ENCODE measurements at regions not wholly inside any gene's neighbourhood (a gene's known extent, or its start where the extent isn't known, plus 50 kb on each side); places are given as distances from the start of the nearest gene placed in this dataset.
"Not testable (repeated sequence)": the region's sequence is repeated elsewhere in the genome, so short reads cannot be mapped to it uniquely, and the experiment has no call there.

- no peak for DNase-seq
Measured at GRCh38 chr2:35255826-35256225, 1099.8 kb upstream of the CRIM1 start.

GRCh38 chr2:35251156-35251555, 1104.4 kb upstream of the CRIM1 start:
- DNase-seq: no peak

DNA sequence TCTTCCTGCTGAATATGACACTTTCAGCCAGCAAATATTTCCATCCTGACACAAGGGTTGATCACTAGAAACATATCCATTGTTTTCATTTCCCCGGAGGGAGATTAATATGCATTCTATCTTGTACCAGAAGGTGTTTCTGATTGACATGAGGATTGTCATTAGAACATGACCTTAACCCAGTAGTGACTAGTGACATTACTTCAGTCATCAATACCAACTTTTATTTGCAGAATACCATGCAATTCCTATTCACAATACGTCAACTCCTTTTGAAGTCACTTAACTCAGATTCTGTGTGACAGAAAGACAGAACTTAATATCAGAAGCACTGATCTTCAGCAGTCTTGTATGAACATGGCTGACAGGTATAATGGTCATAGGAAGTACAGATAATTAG, 1108.9 kb upstream of the CRIM1 start:
- no peak for DNase-seq

DNA sequence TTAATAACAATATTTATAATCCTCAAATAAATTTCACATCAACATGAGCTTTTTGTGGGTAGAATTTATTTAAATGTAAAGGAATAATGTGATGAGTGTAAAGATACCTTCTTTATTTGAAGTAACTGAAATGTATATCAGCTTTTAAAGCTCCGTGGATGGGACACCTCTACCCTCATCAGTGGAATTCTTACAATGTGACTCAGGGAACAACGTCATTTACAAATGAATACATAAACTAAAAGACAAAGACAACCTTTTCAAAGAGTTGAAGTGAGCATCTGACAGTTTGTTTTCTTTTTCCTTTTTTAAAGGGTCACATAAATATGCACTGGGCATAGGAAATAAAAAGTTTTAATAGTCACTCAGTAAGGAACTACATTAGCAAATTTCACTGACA, 1127.0 kb upstream of the CRIM1 start:
- DNase-seq: no peak

DNA sequence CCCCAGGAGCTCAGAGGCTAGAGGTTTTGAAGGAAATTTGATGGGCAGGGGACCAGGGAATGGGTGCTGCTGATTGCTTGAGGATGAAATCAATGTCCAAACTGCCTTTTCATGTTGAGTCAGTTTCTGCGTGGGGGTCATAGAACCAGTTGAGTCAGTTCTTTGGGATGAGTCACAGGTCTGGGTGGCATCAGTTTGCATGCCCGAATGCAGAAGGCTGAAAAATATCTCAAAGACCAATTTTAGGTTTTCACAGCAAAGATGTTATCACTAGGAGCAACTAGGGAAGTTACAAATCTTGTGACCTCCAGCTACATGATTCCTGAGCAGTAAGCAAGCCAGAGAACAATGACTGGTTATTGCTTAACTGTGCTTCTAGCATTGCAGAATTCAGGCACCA, 1135.1 kb upstream of the CRIM1 start:
- DNase-seq: no peak

- no peak for DNase-seq
Measured at GRCh38 chr2:35204881-35205280, 1150.7 kb upstream of the CRIM1 start.

DNA sequence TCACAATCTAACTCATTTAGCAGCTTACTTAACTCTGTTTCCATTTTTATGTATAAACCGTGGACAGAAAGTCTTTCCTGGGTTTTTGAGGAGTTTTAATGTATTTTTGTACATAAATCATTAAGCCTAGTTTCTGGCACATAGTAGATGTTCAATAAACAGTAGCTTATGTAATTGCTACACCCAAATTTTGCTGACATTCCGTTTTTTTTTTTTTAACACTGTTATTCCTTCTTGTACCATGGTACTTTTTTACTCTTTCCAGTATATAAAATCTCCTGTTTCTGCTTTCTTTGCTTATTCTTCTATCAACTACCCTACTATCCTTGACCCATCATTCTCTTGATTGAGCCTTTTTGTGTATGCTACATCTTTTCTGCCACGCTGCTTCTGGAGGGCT, 1151.3 kb upstream of the CRIM1 start:
- no peak for DNase-seq

GRCh38 chr2:35199298-35199697, 1156.3 kb upstream of the CRIM1 start:
- no peak for DNase-seq

- no peak for DNase-seq
Measured at GRCh38 chr2:35185861-35186412, 1169.6 kb upstream of the CRIM1 start.

GRCh38 chr2:35184471-35184870, 1171.1 kb upstream of the CRIM1 start:
- no peak for DNase-seq

GRCh38 chr2:35176726-35177125, 1178.9 kb upstream of the CRIM1 start:
- DNase-seq: not testable (repeated sequence)

- no peak for DNase-seq
Measured at GRCh38 chr2:35174845-35175244, 1180.7 kb upstream of the CRIM1 start.

DNA sequence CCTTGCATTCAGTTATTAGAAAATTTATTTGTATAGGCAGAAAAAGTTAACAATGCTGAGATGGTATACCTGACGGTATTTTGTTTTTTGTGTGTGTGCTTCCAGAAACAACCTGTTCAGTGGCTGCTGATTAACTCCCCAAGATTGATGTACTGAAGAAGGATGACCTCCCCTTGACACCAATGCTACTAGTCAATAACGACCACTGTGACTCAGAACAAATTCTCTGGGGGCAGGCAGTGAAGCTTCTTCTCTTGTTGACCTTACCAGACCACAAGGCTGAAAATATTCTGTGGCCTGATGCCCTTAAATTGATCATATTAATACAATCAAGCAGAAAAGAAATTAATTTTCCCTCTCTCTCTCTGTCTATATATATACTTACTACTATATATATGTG, 1182.9 kb upstream of the CRIM1 start:
- no peak for DNase-seq

- DNase-seq: no peak
Measured at GRCh38 chr2:35168351-35168750, 1187.2 kb upstream of the CRIM1 start.

DNA sequence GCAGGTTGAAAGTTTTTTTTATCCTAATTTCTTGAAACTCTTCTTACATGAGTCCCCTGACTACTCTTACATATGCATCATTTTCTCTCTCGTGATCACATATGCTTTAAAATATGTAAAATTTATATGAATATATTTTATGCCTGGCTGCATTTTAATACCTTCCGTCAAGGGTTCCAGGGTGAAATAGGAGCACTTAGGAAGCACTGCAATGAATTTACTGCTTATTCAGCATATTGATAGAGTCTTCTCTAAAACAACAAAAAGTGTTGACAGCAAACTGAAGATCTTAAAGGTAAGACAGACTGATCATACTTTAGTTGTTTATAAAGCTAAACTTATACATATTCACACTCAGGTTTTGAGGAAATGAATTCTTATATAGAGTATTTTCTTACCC, 1191.6 kb upstream of the CRIM1 start:
- DNase-seq: no peak

DNA sequence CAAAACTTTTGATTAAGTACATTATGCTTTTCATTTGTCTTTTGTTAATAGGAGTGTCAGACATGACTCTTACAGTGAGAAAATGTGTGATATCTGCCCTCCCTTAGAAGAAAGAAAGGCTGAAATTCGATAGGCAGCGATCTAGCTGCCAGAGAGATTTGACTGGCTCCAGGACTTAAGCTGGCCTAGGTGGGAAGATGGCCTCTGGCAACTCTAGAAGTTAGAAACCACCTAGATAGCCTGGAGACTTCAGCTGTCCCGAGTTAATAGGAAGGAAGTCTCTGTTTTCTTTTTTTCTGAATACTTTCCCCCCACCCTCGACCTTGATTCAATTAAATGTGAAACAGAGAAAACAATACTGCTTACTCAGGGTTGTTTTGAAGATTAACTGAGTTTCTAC, 1194.7 kb upstream of the CRIM1 start:
- DNase-seq: no peak

GRCh38 chr2:35125871-35126270, 1229.7 kb upstream of the CRIM1 start:
- DNase-seq: no peak

- DNase-seq: no peak
Measured at GRCh38 chr2:35125278-35125677, 1230.3 kb upstream of the CRIM1 start.

DNA sequence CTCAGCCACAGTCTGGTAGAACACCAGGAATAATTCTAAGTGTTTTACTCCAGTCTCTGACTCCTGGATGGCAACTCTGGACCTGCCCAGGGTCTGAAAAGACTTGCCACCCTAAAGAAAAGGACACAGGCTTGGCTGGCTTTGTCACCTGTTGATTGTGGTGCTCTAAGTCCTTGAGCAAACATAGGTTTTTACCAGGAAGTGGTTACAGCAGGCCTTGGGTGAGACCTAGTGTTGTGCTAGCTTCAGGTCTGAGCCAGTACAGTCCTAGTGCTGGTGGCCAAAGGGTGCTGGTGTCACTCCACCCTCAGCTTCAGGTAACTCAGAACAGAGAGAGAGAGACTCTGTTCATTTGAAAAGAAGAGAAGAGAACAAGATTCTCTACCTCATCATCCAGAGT, 1239.4 kb upstream of the CRIM1 start:
- DNase-seq: no peak

- no peak for DNase-seq
Measured at GRCh38 chr2:35114765-35115164, 1240.8 kb upstream of the CRIM1 start.

DNA sequence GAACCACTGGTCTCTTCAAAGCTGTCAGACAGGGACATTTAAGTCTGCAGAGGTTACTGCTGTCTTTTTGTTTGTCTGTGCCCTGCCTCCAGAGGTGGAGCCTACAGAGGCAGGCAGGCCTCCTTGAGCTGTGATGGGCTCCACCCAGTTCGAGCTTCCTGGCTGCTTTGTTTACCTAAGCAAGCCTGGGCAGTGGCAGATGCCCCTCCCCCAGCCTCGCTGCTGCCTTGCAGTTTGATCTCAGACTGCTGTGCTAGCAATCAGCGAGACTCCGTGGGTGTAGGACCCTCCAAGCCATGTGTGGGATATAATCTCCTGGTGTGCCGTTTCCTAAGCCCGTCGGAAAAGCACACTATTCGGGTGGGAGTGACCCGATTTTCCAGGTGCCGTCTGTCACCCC, 1243.2 kb upstream of the CRIM1 start:
- not testable (repeated sequence) for DNase-seq

DNA sequence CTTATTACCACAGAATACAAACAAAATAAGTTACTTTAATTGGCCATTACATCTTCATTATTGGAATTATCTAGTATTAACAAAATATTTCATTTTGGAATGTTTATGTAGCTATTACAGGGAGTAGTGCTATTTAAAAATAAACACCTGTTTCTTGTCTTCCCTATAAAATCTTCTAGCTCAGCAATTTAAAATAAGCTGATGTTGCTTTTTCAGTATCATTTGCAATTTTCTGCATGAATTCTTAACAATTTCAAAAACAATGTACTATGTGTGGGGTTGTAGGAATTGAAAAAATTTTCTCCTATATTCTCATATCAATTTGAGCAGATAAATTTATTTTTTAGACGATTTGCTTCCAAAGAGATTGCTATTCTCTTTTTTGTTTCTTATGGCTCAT, 1251.3 kb upstream of the CRIM1 start:
- DNase-seq: no peak

DNA sequence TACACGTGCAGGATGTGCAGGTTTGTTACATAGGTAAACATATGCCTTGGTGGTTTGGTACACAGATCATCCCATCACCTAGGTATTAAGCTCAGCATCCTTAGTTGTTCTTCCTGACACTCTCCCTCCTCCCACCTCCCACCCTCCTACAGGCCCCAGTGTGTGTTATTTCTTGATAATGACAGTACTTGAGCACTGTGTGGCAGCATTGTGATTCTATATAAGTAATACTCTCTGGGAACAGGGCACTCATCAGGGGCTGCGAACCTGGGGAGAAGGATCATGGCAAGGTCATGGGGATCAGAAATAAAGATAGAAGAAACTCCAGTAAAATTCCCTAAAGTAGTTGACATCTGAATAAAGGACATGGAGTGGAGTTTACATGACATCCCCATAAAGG, 1256.2 kb upstream of the CRIM1 start:
- no peak for DNase-seq

DNA sequence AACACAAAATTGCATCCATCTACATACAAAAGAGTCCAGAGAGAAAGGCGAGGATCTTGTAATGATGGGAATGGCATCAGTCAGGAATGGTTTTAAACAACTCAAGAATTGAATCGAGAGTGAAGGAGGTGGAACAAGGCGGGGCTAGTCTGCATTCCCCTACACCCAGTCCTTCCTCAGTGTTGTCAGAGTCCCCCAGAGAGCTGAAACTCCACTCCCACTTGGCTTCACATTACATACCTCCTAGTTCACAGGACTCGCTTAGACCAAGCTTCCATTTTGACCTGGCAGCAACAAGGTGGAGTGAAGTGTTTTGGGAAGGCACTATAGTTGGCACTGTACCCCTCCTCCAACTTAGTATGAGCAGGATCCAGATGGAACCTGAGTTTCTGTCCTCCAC, 1273.5 kb upstream of the CRIM1 start:
- no peak for DNase-seq

- DNase-seq: no peak
Measured at GRCh38 chr2:35081622-35082015, 1274.0 kb upstream of the CRIM1 start.

Measured in NK-92 treated with Interleukin-12 subunit alpha and Interleukin-12 subunit beta, amount 100 ng/mL, for 24 hours (cell line).